ENCODE measurements at regions not wholly inside any gene's neighbourhood (a gene's known extent, or its start where the extent isn't known, plus 50 kb on each side); places are given as distances from the start of the nearest gene placed in this dataset.
"Not testable (repeated sequence)": the region's sequence is repeated elsewhere in the genome, so short reads cannot be mapped to it uniquely, and the experiment has no call there.

GRCh38 chr1:188958461-188959115 is 1519.1 kb downstream of the BRINP3 start:
- no peak for DNase-seq

- DNase-seq: no peak
Observed at GRCh38 chr1:188986745-188987417, 1490.8 kb downstream of the BRINP3 start.

GRCh38 chr1:188988589-188988988 is 1489.1 kb downstream of the BRINP3 start:
- no peak for DNase-seq

GRCh38 chr1:188991221-188991930 is 1486.3 kb downstream of the BRINP3 start:
- DNase-seq: no peak

GRCh38 chr1:189007824-189008223 is 1469.8 kb downstream of the BRINP3 start:
- no peak for DNase-seq

GRCh38 chr1:189021577-189021976 is 1456.1 kb downstream of the BRINP3 start:
- DNase-seq: no peak

GRCh38 chr1:189022015-189022414 is 1455.6 kb downstream of the BRINP3 start:
- DNase-seq: no peak

GRCh38 chr1:189027512-189027911 is 1450.2 kb downstream of the BRINP3 start:
- DNase-seq: no peak

GRCh38 chr1:189033169-189033568 is 1444.5 kb downstream of the BRINP3 start:
- no peak for DNase-seq

GRCh38 chr1:189036628-189037027 is 1441.0 kb downstream of the BRINP3 start:
- DNase-seq: no peak

GRCh38 chr1:189046127-189046526 is 1431.5 kb downstream of the BRINP3 start:
- no peak for DNase-seq

- DNase-seq: no peak
Observed at GRCh38 chr1:189084811-189085210, 1392.9 kb downstream of the BRINP3 start.

GRCh38 chr1:189103956-189104355 is 1373.7 kb downstream of the BRINP3 start:
- DNase-seq: no peak

GRCh38 chr1:189117072-189117770 is 1360.4 kb downstream of the BRINP3 start:
- no peak for DNase-seq

- no peak for DNase-seq
Observed at GRCh38 chr1:189121941-189122340, 1355.7 kb downstream of the BRINP3 start.

- no peak for DNase-seq
Observed at GRCh38 chr1:189125694-189126093, 1352.0 kb downstream of the BRINP3 start.

GRCh38 chr1:189131576-189131975 is 1346.1 kb downstream of the BRINP3 start:
- no peak for DNase-seq

- not testable (repeated sequence) for DNase-seq
Observed at GRCh38 chr1:189139748-189140147, 1337.9 kb downstream of the BRINP3 start.

- no peak for DNase-seq
Observed at GRCh38 chr1:189141056-189141455, 1336.6 kb downstream of the BRINP3 start.

GRCh38 chr1:189149547-189150375 is 1327.9 kb downstream of the BRINP3 start:
- no peak for DNase-seq

GRCh38 chr1:189150624-189151023 is 1327.0 kb downstream of the BRINP3 start:
- no peak for DNase-seq

GRCh38 chr1:189151361-189151760 is 1326.3 kb downstream of the BRINP3 start:
- DNase-seq: no peak
